HFFc6 (cell line): ENCODE measurements at regions not wholly inside any gene's neighbourhood (a gene's known extent, or its start where the extent isn't known, plus 50 kb on each side); places are given as distances from the start of the nearest gene placed in this dataset.
A peak's percentile ranks its signal among the peaks of the same experiment; 100 is the strongest.

ENCODE experiments used
- DNase-seq: peaks from one replicate; pipeline ENCODE4 v3.0.0-alpha.2; 2018
- H3K27ac Mint-ChIP-seq: 2 replicates; pipeline ENCODE4 v1.8.0; 2020; ENCODE audit warnings: mild to moderate bottlenecking, mixed read lengths
- H3K27me3 Mint-ChIP-seq: 2 replicates; pipeline ENCODE4 v1.8.0; 2021; ENCODE audit warnings: mild to moderate bottlenecking, moderate library complexity, mixed read lengths; ENCODE audit not compliant: insufficient read depth
- H3K36me3 Mint-ChIP-seq: 2 replicates; pipeline ENCODE4 v1.8.0; 2021; ENCODE audit warnings: low read depth, mixed read lengths
- H3K4me1 Mint-ChIP-seq: 2 replicates; pipeline ENCODE4 v1.8.0; 2020; ENCODE audit warnings: low read depth, mixed read lengths
- H3K4me3 Mint-ChIP-seq: 2 replicates; pipeline ENCODE4 v1.8.0; 2020; ENCODE audit warnings: mild to moderate bottlenecking, moderate library complexity, mixed read lengths
- H3K9me3 Mint-ChIP-seq: 2 replicates; pipeline ENCODE4 v1.8.0; 2020; ENCODE audit warnings: mild to moderate bottlenecking, mixed read lengths
- TF ChIP-seq, protein P1 (sequence below): fragments of 200-600 bp; sonication (generic); IDR thresholded peaks from 2 replicates; pipeline ENCODE4 v1.5.0; 2021; ENCODE audit warnings: antibody characterized with exemption, mild to moderate bottlenecking

GRCh38 chr3:161991901-161992540 lies 495.4 kb downstream of the OTOL1 start:
- Mint-ChIP-seq H3K27me3 (no peaks in the 10 kb centered on the region), H3K4me3 (no peak overlapping the region), H3K9me3 (no peaks in the 10 kb centered on the region), H3K27ac (peak overlapping the region; percentile 30), H3K36me3 (no peaks in the 10 kb centered on the region), H3K4me1 (peaks cover 31% of the 10 kb centered on the region)
- no peak for DNase-seq
- TF ChIP-seq, protein P1, sequence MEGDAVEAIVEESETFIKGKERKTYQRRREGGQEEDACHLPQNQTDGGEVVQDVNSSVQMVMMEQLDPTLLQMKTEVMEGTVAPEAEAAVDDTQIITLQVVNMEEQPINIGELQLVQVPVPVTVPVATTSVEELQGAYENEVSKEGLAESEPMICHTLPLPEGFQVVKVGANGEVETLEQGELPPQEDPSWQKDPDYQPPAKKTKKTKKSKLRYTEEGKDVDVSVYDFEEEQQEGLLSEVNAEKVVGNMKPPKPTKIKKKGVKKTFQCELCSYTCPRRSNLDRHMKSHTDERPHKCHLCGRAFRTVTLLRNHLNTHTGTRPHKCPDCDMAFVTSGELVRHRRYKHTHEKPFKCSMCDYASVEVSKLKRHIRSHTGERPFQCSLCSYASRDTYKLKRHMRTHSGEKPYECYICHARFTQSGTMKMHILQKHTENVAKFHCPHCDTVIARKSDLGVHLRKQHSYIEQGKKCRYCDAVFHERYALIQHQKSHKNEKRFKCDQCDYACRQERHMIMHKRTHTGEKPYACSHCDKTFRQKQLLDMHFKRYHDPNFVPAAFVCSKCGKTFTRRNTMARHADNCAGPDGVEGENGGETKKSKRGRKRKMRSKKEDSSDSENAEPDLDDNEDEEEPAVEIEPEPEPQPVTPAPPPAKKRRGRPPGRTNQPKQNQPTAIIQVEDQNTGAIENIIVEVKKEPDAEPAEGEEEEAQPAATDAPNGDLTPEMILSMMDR: no peak

DNA sequence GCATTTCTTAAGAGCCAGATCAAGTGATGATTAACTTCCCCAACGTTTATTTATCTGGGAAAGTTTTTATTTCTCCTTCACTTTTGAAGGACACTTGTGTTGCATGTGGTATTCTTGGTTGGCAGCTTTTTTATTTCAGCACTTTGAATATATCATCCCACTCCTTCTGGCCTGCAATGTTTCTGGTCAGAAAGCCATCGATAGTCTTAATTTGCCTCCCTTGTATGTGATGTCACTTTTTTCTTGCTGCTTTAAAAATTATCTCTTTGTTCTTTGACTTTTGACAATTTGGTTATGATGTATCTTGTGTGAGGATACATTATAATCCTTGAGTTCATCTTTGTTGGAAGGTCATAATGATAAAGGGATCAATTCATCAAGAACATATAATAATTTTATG lies 503.2 kb downstream of the OTOL1 start:
- Mint-ChIP-seq H3K4me3 (no peak overlapping the region), H3K4me1 (no peaks in the 10 kb centered on the region), H3K9me3 (peaks cover 16% of the 10 kb centered on the region), H3K27me3 (no peaks in the 10 kb centered on the region), H3K27ac (no peak overlapping the region), H3K36me3 (peaks cover 10% of the 10 kb centered on the region)
- DNase-seq: no peak
- TF ChIP-seq, protein P1: no peak

DNA sequence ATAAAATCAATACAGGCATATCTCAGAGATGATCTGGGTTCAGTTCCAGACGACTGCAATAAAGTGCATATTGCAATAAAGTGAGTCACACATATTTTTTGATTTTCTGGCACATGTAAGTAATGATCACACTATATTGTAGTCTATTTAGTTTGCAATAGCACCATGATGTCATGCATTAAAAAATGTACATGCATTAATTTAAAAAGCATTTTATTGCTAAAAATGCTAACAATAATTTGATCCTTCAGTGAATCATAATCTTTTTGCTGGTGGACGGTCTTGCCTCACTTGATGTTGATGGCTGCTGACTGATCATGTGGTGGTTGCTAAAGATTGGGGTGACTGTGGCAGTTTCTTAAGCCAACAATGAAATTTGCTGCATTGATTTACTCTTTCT lies 511.1 kb downstream of the OTOL1 start:
- DNase-seq: no peak
- no peaks in the 10 kb centered on the region for H3K36me3 Mint-ChIP-seq
- no peak overlapping the region for H3K27ac Mint-ChIP-seq
- H3K9me3 Mint-ChIP-seq: no peaks in the 10 kb centered on the region
- no peak overlapping the region for H3K4me3 Mint-ChIP-seq
- peaks cover 12% of the 10 kb centered on the region; the same call in 1 of the 2 replicates for H3K4me1 Mint-ChIP-seq
- no peaks in the 10 kb centered on the region; the same call in 1 of the 2 replicates for H3K27me3 Mint-ChIP-seq
- TF ChIP-seq, protein P1: no peak

GRCh38 chr3:162012633-162013032 lies 516.0 kb downstream of the OTOL1 start:
- Mint-ChIP-seq H3K27ac (no peak overlapping the region), H3K36me3 (no peaks in the 10 kb centered on the region), H3K4me1 (peaks cover 11% of the 10 kb centered on the region; the same call in 1 of the 2 replicates), H3K9me3 (no peaks in the 10 kb centered on the region), H3K4me3 (no peak overlapping the region), H3K27me3 (no peaks in the 10 kb centered on the region; the same call in 1 of the 2 replicates)
- DNase-seq: no peak
- TF ChIP-seq, protein P1: no peak

DNA sequence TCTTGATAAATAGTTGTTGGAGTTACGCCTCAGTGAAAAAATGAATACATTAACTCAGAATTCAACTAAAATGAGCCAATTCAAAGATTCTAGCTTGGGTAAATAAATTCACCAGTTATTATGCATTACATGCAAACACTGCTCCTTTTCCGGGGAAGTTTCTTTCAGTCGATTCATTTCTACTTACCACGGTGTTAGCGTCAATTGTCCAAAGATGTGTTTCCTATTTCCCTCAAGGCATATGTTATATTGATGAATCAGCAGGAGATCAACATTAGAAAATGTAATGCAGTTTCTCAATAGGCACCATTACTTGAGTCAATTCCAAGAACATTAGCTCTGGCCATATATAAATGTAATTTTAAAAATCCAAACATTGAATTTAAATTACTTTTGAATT lies 517.7 kb downstream of the OTOL1 start:
- no peaks in the 10 kb centered on the region for H3K36me3 Mint-ChIP-seq

More for the DNA sequence above, 517.7 kb downstream of the OTOL1 start:
- TF ChIP-seq, protein P1: no peak
- H3K27me3 Mint-ChIP-seq: no peaks in the 10 kb centered on the region; the same call in 1 of the 2 replicates
- no peak for DNase-seq
- H3K27ac Mint-ChIP-seq: no peak overlapping the region
- H3K4me1 Mint-ChIP-seq: peaks cover 6% of the 10 kb centered on the region; the same call in 1 of the 2 replicates
- no peak overlapping the region for H3K4me3 Mint-ChIP-seq
- H3K9me3 Mint-ChIP-seq: no peaks in the 10 kb centered on the region
